Glomerular visceral epithelial cell (primary cell): ENCODE measurements at regions not wholly inside any gene's neighbourhood (a gene's known extent, or its start where the extent isn't known, plus 50 kb on each side); places are given as distances from the start of the nearest gene placed in this dataset.
"Not testable (repeated sequence)": the region's sequence is repeated elsewhere in the genome, so short reads cannot be mapped to it uniquely, and the experiment has no call there.

ENCODE experiments used
- DNase-seq: peaks from one replicate; pipeline ENCODE4 v3.0.0-alpha.2; 2016; ENCODE audit errors: extremely low spot score

DNA sequence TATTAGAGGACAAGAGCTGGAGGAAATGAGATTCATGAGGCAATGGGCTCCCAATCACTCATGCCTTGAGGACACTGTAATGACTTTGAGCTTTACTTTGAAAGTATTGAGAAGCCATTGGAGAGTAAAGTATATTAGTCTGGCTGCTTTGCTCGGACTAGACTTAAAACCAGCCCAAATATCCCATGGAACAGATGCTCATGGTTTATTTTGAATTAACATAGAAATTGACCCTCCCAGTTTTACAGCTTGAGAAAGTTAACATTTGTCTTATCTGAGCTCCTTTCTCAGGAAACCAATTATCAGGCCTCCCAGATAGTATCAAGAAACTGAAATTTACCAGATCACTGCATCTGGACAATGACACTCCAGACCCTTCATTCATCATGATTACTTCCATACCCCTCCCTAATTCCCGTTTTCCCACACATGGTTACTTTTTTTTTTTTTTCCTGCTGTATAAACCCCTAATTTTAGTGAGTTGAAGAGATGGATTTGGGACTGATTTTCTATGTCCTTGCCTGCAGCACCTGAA is 270.8 kb upstream of the SMIM30 start:
- DNase-seq, result no peak

DNA sequence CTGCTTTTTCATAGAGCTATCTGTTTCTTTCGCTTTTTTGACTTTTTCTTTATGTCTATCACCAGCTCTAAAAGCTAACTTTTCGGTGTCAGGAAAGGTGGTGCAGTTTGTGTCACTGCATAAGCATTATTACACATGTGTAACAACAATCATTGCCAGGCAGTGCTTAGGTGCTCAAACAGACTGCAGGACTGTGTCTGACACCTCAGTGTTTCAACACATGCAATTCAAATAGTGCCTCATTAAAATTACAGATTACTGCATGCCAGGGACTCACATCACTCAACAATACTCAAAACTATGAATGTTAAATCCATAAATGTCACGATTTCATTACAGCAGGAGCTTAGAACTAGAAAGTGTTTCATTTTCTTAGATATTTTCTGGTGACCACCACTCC is 265.3 kb upstream of the SMIM30 start:
- no peak for DNase-seq

DNA sequence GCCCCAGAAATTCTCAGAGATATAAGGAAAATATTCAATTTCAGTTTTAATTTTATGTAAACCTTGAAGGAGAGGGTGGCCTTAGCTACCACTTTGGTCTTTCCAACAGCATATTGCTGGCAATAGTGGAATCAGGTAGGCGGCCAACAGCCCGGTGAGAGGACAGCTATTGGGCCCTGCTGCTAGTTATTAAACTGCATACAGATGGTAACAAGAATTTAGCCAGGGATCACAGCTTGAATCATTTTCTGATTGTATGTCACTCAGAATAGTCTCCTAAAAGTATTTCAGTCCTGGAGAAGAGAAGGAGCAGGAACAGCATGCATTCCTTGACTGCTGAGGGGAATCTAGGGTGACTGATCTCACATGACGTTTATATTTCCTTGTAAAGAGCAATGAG is 261.4 kb upstream of the SMIM30 start:
- DNase-seq, result no peak

DNA sequence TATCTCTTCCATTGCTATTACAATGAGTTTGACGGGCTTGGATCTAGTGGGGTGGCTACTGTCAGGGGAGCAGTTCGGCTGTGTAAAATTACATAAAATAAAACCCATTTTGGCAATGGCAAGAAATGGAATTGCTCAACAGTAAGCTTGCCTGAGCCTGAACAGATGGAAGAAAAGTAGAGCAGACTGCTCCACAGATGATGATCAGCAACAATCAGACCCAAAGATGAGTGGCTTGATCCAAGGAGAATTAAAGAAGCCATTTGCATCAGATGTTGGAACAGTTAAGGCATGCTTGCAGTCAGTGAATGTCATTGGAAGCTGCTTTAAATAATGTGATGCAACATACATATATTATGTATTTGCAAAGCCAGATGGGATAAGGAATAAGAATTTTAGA is 256.6 kb upstream of the SMIM30 start:
- no peak for DNase-seq

DNA sequence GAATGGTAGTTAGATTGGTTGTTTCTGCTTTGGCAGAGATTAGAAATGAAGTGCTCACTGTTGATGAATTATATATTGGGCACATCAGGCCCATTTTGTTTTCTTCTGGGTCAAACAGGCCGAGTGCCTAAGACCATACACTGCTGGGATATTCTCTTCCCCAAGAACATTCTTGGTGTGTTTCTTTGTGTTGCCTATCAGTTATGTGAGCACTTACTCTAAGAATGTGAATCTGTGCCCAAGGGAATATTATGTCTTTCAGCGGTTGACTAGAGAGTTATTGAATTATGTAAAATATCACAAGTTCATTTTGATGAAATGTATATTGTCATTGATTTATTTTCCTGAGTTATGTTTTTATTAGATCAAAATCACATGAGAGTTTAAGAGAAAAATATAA is 255.5 kb upstream of the SMIM30 start:
- DNase-seq, result no peak

DNA sequence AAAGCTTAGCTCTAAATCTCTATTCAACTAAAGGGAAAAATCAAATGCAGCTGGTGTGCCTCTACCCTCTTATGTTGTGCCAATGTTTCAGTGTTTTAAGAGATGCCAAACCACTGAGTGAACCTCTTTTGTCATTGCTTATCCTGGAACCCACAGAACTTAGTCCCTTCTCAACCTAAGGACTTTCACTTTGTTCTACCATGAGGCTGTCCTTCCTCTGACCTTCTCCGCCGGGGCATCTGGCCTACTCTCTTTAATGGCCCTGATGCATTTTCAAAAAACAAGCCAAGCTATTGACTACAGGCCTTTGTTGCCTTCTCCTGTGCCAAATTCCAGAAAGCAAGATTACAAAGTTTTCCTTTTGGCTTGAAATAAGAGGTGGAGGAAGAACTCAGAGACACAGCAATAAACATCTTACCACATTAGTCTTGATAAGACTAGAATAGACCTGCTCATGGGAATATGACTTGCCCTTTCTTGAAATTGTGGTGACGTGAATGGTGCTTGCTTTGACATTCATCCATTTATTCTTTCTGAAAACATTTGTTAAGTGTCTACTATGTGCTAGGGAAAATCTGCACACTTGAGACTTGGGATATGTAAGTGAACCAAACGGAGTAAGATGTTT is 253.2 kb upstream of the SMIM30 start:
- no peak for DNase-seq

DNA sequence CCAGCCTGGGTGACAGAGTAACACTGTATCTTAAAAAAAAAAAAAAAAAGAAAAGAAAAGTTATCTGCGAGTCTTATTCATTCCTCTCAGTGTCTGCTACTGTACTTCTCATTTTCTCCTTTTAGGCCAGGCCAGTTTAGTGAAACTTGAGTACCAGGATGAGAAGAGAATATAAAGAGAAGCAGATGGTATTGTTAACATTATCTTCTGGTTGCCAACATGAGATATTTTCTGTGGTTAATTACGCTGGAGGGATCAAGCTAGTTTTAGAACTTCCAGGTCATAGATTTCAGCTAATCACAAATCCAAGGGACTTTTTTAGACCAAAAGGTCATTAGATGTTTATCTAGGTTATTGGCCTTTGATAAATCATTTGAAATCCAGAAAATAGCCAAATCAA is 252.6 kb upstream of the SMIM30 start:
- DNase-seq, result no peak

DNA sequence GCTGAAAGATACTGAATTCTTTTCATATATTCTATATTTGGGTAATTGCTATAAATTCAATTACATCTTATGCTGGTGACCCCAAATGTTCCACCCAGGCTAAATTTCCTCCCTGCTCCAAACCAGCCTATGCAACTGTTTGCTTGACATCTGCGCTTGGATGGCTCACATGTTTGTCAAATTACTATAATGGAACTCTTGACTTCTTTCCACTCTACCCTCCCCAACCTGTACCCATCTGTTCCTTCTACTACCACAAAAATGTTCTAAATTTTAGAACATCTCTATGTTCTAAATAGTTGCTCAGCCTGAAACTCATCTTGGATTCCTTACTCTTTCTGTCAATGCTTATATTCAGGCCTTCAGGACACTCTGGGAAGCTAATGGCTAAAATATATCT is 249.9 kb upstream of the SMIM30 start:
- no peak for DNase-seq

DNA sequence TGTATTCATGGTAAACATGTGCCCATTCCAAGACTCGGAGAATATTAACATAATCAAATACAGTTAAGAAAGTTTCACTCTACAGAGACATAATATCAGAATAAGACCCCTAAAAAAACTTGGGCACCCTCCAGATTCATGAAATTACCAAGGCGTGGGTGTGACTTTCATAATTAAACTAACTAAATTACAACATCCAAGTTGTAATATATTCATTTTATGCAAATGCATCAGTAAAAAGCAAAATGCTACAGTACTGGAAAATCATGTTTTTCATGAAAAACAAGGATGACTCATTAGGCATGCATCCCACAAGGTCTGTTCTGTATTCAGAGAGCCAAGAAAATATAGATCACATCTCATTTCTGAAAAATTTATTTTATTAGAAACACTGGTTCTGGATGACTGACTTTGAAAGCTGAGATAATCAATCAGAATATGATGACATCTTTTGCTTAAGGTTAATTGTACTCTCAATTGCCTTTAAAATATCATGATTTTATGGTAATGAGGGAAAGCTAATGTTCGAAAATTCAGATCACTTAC is 248.8 kb upstream of the SMIM30 start:
- DNase-seq, result no peak

DNA sequence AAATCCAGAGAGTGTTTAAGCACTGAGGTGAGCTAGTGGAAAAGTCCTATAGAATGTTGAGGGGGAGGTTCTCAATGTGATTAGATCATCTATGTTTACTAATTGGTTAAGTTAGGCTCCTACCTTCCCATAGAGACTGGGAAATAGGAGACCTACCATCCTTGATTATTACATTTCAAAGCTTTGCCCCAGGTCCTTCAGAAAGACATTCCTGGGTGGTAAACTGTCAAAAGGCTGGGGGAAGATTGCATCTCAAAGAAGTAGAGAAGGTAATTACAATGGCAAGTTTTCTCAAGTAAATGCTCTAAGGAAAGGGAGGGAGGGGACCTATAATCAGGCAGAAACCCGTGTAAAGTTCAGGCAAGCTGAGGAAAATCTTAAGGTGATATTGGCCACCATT is 247.8 kb upstream of the SMIM30 start:
- DNase-seq, result no peak

DNA sequence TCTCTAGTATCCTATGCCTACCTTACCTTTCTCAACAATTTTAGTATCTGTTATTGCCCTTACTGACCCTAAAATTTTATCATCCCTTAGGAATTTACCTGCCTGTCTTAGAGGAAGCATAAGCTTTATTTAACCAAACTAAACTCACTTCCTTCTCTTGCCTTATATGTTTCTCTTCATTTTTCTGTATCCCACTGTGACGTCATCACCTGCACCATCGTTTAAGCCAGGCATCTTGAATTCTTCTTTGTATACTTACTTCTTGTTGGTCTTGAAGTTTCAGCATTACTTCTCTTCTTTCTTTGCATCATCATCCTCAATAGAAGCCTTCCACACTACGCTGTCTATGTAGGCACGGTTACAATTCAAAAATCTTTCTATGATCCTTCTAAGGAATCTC is 231.0 kb upstream of the SMIM30 start:
- no peak for DNase-seq

DNA sequence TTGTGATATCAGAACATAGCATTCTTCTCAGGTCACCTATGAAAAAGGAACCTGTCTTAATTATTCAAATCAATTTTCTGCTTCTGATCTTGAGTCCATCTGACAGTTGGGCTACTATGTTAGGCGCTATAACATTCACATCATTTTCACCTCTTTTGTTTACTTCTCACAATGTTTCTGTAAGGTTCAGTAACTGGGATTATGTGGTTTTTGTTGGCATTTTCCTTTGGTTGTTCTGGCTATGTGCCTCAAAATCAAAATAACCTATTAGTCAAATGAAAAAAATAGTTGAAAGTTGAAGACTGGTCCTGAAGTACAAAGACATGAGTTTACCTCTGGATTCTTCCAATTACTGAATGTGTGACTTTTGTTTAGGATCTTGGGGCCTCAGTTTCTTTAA is 221.3 kb upstream of the SMIM30 start:
- DNase-seq, result peak; percentile 1

DNA sequence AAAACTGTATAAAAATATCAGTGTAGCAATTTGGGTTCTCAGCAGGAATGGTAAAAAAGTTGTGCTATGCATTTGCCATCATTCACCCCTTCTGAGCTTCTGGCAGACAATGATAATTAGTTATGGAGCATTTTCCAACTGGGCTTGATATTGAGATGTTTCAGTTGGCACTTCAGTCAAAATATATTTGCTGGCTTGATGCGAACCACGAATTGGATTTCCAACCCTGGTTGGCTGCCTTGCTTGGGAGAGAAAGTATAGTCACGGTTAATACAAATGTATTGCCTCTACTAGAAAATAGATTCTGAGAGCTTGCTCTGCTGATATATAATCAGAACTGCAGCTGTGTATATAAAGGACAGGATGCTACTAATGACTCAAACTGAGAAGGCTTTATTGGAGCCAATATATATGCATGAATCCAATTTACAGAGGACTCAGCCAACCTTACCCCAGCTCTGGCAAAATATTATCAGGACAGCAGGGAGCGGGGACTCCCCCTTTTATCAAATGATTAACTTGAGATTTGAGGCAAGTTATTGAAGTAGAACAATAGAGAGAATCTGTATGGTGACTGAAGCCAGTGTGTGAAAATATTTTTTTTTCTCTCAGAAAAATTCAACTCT is 219.8 kb upstream of the SMIM30 start:
- DNase-seq, result peak; percentile 56

DNA sequence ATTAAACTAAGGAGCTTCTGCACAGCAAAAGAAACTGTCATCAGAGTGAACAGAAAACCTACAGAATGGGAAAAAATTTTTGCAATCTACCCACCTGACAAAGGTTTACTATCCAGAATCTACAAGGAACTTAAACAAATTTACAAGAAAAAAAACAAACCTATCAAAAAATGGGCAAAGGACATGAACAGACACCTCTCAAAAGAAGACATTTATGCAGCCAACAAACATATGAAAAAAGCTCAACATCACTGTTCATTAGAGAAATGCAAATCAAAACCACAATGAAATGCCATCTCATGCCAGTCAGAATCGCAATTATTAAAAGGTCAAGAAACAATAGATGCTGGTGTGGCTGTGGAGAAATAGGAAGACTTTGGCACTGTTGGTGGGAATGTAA is 218.5 kb upstream of the SMIM30 start:
- DNase-seq, result not testable (repeated sequence)

DNA sequence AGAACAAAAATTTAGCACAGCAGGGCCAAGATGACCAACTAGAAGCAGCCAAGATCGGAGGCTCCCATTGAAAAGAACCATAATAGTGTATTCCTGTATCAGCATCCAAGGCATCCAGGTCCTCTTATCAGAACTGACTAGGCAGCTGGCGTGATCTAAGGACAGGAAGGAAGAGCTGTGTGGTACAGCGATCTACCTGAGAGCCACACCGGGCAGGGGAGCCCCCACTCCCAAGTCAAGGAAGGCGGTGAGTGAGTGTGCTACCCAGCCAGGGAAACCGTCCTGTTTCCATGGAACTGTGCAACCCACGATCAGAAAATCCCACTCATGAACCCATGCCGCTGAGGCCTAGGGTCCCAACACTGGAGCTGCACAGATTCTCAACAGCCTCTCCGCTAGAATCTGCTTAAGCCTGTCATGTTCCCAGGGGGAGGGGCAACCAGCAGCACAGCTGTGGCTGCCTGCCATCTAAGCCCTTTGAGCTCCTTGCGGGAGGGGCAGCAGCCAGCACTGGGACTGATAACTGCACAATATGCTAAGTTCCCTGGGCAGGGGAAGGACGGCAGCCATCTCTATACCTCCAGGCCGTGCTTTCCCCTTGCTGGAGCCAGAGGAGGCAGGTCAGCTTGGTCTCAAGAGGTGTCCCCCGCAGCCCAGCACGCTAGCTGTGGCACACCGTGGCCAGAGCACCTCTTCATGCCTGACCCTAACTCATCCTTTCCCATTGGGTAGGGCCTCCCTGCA is 213.0 kb upstream of the SMIM30 start:
- DNase-seq, result no peak

DNA sequence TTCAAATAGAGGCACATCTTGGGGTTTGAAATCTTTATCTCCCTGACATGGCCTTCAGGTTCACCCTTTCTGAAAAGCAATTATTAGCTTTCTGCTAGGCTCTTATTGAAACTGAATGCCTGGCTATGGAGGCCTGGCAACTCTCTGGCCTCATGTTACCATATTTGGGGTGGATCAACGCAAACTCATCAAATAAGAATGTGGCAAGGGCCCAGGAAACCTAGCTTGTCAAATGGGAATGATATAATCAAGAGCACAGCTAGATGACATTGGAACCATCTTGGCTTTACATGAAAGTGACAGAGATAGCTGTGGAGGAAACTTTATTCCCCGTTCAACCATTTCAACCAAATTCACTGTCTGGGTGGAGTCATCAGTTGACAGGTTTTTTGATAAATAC is 202.8 kb upstream of the SMIM30 start:
- peak; percentile 2 for DNase-seq

DNA sequence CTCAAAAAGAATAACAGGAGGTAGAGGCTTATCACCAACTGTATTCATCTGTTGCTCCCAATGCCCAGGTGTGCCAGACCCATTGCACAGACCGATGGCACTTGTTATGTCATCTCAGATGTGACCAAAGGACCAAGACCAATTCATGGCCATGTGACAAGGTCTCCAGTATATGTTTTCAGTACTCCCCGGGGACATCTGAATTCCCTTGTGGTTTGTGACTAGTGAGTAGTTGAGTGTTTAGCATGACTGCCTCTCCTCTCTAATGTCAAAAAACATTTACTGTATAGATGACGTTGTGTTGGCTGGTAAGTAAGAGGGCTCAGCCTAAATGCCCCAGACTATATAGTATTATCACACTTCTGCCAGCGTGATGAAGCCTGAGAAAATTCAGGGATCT is 202.1 kb upstream of the SMIM30 start:
- no peak for DNase-seq

DNA sequence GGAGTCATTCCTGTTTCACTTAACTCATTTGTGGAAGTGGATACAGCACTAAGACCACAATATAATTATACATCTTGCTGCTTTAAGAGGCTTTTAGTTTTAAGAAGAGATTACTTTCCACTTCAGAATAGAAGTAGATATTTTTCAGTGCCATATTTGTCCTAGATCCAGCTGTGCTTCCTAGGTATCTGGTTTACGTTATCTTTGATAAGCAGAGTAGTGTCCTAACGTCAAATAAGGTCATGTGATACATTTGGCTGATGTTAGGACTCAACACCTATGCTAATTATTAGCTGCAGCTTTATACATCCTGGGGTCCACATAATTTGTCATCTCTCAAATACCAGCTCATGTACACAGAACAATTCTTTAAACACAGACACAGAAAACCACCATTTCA is 196.2 kb upstream of the SMIM30 start:
- DNase-seq, result no peak

DNA sequence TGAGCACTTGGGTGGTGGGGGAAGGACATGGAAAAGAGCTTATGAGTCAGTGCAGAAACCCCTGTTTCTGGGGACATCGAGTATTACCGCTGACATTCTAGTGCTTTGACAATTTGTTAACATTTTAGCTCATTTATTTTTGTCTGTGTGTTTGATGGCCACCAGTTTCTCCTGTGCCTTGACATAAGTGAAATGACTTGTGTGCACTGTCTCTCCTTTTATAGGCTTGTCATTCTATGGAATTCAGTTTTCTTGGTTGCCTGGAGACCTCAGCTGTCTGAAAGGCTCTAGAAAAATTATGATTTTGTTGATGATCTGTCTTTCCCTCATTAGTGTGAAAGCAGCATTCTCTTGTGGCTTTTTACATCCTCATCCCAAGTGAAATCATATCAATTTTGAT is 190.0 kb upstream of the SMIM30 start:
- no peak for DNase-seq

DNA sequence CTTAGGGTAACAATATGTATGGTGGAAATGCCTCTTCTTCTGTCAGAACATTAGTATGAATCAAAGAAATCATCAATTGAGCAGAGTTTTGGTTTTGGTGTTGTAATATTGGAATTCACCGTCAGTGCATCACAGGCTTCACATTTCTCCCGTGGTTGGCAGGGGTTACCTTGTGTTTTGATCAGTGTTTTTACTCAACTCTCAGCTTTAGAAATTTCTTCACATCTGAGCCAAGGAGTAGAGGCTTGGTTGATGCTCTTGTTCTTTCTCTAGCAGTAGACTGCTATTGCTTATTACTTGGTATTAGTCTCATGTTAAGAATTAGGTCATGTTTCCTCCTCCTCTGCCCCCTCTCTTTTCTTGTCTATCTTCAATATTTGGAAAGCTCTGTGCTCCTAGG is 188.8 kb upstream of the SMIM30 start:
- no peak for DNase-seq

DNA sequence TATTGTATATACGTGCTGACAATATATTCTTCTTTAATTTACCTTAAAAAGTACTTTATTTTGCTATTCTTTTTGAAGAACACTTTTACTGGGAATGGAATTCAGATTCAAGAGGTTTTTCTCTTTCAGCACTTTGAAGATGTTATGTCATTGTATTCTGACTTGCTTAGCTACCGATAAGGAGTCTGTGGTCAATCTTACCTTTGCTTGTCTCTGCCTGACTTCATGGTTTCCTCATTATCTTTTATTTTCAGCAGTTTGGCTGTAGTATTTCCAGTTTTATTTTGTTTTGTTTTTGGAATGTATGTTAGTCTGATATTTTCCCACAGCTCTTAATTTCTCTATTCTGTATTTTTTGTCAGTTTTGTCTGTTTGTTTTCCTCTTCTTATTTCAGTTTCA is 187.9 kb upstream of the SMIM30 start:
- no peak for DNase-seq

DNA sequence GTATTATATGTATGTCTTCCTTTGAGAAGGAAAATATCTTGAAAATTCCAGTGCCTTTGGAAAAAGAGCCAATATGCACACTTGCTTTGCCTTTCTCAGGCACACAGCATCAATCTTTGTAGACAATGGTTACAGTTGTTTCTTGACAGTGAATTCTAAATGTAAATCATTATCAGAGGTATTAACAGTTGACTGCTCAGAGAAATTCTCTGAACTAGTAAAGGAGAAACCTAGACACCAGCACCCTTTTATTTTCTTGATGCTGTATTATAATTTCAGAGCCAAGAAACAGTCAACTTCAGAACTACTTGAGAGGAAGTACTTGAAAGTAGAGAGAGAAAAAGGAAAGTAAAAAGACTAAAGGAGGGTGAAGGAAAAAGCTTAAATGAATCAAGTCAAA is 185.8 kb upstream of the SMIM30 start:
- no peak for DNase-seq

DNA sequence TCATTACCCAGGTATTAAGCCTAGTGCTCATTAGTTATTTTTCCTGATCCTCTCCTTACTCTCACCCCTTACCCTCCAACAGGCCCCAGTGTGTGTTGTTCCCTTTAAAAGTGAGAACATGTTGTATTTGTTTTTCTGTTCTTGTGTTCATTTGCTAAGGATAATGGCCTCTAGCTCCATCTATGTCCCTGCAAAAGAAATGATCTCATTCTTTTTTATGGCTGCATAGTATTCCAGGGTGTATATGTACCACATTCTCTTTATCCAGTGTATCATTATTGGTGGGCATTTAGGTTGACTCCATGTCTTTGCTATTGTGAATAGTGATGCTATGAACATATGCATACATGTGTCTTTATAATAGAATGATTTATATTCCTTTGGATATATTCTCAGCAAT is 185.0 kb upstream of the SMIM30 start:
- not testable (repeated sequence) for DNase-seq
